NCI-H446 treated with DMSO at 0.1 percent for 48 hours (cell line): ENCODE measurements at regions not wholly inside any gene's neighbourhood (a gene's known extent, or its start where the extent isn't known, plus 50 kb on each side); places are given as distances from the start of the nearest gene placed in this dataset.

ENCODE experiments used
- DNase-seq: peaks from one replicate; lab custom pipeline; 2025; lab: John Stamatoyannopoulos, UW

GRCh38 chr3:23746441-23746840 lies 59.3 kb upstream of the UBE2E1 start:
- DNase-seq = no peak

GRCh38 chr3:23747841-23748240 lies 57.9 kb upstream of the UBE2E1 start:
- DNase-seq = no peak

- DNase-seq = no peak
Observed at GRCh38 chr3:23748398-23749110, 57.2 kb upstream of the UBE2E1 start.

GRCh38 chr3:23749609-23750008 lies 56.1 kb upstream of the UBE2E1 start:
- DNase-seq = no peak

- no peak for DNase-seq
Observed at GRCh38 chr3:23750573-23751210, 55.1 kb upstream of the UBE2E1 start.

- DNase-seq = no peak
Observed at GRCh38 chr3:23751212-23751723, 54.5 kb upstream of the UBE2E1 start.

GRCh38 chr3:23752126-23752525 lies 53.6 kb upstream of the UBE2E1 start:
- DNase-seq = no peak

GRCh38 chr3:23754215-23754614 lies 51.5 kb upstream of the UBE2E1 start:
- DNase-seq = no peak
